ENCODE measurements at regions not wholly inside any gene's neighbourhood (a gene's known extent, or its start where the extent isn't known, plus 50 kb on each side); places are given as distances from the start of the nearest gene placed in this dataset.
"Not testable (repeated sequence)": the region's sequence is repeated elsewhere in the genome, so short reads cannot be mapped to it uniquely, and the experiment has no call there.

DNA sequence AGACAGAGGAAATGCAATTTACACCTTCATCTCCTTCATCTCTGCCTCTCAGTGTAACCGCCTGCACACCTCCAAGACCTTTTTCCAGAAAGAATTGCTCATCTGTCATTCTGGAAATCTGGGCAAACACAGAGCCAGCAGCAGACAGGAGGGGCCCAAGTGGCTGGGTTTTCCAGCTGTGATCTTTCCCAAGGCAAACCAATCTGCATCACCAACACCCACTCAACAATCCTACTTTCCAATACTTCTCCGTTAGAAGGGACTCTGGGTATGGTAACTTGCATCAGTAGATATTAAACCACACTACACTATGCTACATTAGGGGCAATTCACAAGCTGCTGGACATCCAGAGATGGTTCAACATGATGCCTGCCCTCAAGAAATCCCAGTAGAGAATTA lies 781.8 kb upstream of the AUTS2 start:
- H3K4me3 Mint-ChIP-seq = no peak overlapping the region
- no peak for ATAC-seq (ENCODE audit: low read depth)
- no peaks in the 10 kb centered on the region for H3K4me1 Mint-ChIP-seq
- DNase-seq (ENCODE audit: low spot score in 2 of 2) = no peak
- no peaks in the 10 kb centered on the region for H3K27me3 Mint-ChIP-seq
- peaks cover 10% of the 10 kb centered on the region for H3K9me3 Mint-ChIP-seq
- no peak overlapping the region for H3K27ac Mint-ChIP-seq
- H3K36me3 Mint-ChIP-seq = no peaks in the 10 kb centered on the region

DNA sequence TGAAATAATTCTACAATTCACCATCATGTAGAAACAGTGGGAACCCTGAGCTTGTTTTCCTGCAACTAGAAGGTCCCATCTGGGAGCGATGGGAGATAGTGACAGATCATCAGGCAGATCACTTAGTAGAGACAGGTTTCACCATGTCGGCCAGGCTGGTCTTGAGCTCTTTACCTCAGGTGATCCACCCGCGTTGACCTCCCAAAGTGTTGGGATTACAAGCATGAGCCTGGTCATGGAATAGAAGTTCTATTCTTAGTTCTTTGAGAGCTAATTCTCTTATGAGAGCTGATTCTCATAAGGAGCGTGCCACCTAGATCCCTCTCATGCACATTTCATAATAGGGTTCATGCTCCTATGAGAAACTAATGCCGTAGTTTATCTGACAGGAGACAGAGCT lies 778.0 kb upstream of the AUTS2 start:
- no peak overlapping the region for H3K4me3 Mint-ChIP-seq
- H3K36me3 Mint-ChIP-seq = no peaks in the 10 kb centered on the region
- H3K27me3 Mint-ChIP-seq = peaks cover 3% of the 10 kb centered on the region
- DNase-seq (ENCODE audit: low spot score in 2 of 2) (no peak), ATAC-seq (ENCODE audit: low read depth) (no peak)
- no peak overlapping the region for H3K27ac Mint-ChIP-seq
- H3K4me1 Mint-ChIP-seq = no peaks in the 10 kb centered on the region
- peaks cover 12% of the 10 kb centered on the region for H3K9me3 Mint-ChIP-seq

DNA sequence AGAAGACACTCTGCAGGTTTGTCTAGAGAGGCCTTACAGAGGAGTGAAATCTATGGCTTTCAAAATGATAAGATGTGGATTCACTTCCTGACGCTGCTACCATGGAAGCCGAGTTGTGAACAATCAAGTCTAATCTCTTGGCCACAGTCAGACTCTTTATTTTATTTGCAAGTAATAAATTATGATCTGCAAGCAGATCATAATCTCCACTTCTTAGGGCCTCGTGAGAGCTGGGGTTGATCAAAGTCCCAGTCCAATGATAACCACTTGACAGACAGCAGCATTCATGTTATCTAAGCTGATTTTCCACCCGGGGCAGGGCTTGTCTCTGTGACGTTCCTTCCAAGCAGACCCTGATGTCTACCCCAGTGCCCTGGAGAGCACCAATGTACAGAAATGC lies 776.4 kb upstream of the AUTS2 start:
- Mint-ChIP-seq H3K4me1 (no peaks in the 10 kb centered on the region), H3K27me3 (peaks cover 3% of the 10 kb centered on the region), H3K4me3 (no peak overlapping the region), H3K36me3 (no peaks in the 10 kb centered on the region), H3K9me3 (peaks cover 13% of the 10 kb centered on the region), H3K27ac (no peak overlapping the region)
- no peak for ATAC-seq (ENCODE audit: low read depth)
- no peak for DNase-seq (ENCODE audit: low spot score in 2 of 2)

DNA sequence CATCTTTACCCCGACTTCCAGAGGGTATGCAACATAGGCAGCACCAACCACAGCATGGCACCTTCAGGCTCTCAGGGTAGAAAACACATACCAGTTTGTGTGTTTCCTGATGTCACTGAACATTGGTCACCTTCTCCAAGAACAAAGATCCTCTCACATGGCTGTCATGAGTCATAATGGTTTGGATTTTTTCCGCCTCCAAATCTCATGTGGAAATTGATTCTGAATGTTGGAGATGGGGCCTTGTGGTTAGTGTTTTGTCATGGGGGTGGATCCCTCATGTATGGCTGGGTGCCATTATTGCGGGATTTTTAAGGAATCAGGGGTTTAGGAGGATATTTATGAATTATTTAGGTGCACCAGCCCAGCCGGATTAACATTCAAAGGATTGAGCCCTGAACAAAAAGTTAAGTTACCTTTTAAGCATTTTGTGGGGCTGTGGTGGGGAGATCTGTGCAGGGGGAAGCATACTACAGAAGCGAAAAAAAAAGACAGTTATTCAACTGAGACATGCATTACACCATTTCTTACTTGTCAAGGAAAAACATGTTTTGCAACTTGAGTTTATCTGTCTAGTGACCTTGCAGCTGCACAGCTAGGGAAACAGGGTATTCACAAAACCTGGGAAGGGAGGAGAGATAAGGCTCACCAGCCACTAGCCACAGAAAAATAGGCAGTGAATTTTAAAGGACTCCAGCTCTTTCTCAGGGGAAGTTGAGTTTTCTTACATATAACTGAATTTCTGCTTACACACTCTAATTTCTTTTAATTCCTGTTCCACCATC lies 774.1 kb upstream of the AUTS2 start:
- Mint-ChIP-seq H3K9me3 (peaks cover 11% of the 10 kb centered on the region), H3K4me3 (no peak overlapping the region), H3K36me3 (no peaks in the 10 kb centered on the region), H3K4me1 (no peaks in the 10 kb centered on the region), H3K27me3 (peaks cover 5% of the 10 kb centered on the region), H3K27ac (no peak overlapping the region)
- ATAC-seq (ENCODE audit: low read depth) (no peak), DNase-seq (ENCODE audit: low spot score in 2 of 2) (no peak)

DNA sequence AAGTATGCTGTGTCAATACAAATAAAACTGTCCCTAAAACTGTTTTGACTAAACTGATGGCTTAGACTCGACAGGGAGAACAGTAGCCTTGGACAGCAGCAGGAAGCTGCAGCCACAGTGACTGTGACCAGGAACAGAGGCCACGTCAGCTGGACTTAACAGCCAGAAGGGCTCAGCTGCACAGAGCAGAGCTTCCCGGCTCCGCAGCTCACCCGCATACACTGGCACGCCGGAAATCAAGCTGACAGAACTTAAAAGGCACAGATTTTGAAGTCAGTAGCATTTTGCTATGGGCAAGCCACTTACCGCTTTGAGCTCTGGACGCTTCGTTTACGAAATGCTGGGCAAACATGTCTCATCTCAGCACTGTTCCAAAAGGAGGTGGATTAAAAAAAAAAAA lies 769.7 kb upstream of the AUTS2 start:
- Mint-ChIP-seq H3K4me3 (no peak overlapping the region), H3K36me3 (no peaks in the 10 kb centered on the region), H3K27ac (no peak overlapping the region), H3K27me3 (peaks cover 5% of the 10 kb centered on the region), H3K4me1 (no peaks in the 10 kb centered on the region), H3K9me3 (peaks cover 18% of the 10 kb centered on the region)
- ATAC-seq (ENCODE audit: low read depth) = no peak
- no peak for DNase-seq (ENCODE audit: low spot score in 2 of 2)

DNA sequence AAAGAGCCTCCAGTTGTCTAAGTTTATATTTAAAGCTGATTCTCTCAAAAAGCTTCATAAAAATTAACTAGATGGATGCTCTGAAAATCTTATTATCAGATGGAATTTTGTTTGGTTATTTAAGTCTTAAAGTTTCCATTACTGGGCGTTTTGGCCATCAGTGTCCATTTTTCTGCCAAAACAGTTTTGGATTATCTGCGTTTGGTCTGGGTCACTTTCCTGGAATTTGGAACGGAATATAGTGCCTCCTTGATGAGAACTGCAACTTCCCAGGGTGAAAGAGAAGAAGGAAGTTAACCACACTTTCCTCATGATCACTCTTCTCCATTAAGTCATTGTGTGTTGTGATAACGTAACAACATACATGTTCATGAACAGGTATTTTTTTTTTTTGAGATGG lies 764.9 kb upstream of the AUTS2 start:
- ATAC-seq (ENCODE audit: low read depth) (no peak), DNase-seq (ENCODE audit: low spot score in 2 of 2) (no peak)
- H3K4me1 Mint-ChIP-seq = no peaks in the 10 kb centered on the region
- peaks cover 7% of the 10 kb centered on the region for H3K9me3 Mint-ChIP-seq
- H3K36me3 Mint-ChIP-seq = no peaks in the 10 kb centered on the region
- no peak overlapping the region for H3K4me3 Mint-ChIP-seq
- no peaks in the 10 kb centered on the region for H3K27me3 Mint-ChIP-seq
- no peak overlapping the region for H3K27ac Mint-ChIP-seq

DNA sequence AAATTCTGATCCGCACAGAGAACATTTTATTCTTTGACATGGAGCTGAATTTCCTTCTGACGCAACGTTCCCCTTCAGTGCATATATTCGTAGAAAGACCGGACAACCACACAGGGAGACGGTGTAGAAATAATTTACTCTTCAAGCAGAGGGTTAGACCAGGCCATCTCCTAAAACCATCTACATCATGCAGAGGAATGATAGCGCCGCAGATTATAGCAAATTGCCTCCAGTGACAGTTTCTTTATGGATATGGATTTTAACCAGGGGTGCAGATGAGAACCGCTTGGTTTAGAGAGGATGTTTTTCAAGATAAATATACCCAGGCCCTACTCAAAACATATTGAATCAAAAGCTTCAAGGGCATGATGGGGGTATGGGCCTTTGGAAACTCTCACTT lies 759.3 kb upstream of the AUTS2 start:
- H3K4me1 Mint-ChIP-seq = no peaks in the 10 kb centered on the region
- DNase-seq (ENCODE audit: low spot score in 2 of 2) (no peak), ATAC-seq (ENCODE audit: low read depth) (no peak)
- no peaks in the 10 kb centered on the region for H3K9me3 Mint-ChIP-seq
- H3K4me3 Mint-ChIP-seq = no peak overlapping the region
- H3K27me3 Mint-ChIP-seq = no peaks in the 10 kb centered on the region
- H3K27ac Mint-ChIP-seq = no peak overlapping the region
- no peaks in the 10 kb centered on the region for H3K36me3 Mint-ChIP-seq

DNA sequence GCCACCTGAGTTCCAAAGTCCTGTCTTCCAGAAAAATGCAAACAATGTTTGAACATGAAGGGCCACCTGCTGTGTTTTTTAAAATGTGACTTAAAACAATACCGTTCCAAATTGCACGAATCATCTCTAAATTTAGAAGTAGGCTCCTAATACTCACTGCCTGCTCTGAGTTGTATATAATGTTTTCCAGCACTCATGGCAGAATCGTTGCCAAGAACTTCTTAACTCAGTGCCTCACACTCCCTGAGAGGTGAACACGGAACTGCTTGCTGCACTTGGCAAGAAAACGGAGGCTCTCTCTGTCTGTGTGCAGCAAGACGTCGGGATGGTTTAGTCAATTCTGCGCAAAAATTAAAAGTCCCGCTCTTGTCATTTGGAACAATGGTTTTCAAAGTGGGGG lies 757.3 kb upstream of the AUTS2 start:
- H3K9me3 Mint-ChIP-seq = peaks cover 2% of the 10 kb centered on the region
- no peak overlapping the region for H3K27ac Mint-ChIP-seq
- ATAC-seq (ENCODE audit: low read depth) = no peak
- no peaks in the 10 kb centered on the region for H3K27me3 Mint-ChIP-seq
- no peak for DNase-seq (ENCODE audit: low spot score in 2 of 2)
- no peaks in the 10 kb centered on the region for H3K4me1 Mint-ChIP-seq
- H3K4me3 Mint-ChIP-seq = no peak overlapping the region
- H3K36me3 Mint-ChIP-seq = no peaks in the 10 kb centered on the region

DNA sequence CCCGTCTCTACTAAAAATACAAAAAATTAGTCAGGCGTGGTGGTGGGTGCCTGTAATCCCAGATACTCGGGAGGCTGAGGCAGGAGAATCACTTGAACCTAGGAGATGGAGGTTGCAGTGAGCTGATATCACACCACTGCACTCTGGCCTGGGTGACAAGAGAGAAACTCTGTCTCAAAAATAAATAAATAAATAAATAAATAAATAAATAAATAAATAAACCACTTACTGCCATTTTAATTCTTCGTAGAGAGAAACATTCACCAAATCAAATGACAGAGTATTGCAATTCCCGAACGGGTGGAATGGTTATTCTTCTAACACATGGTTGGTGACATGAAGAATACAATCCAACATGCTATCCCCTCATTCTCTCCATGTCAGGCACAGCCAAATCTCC lies 754.3 kb upstream of the AUTS2 start:
- not testable (repeated sequence) for H3K4me3 Mint-ChIP-seq; H3K36me3 Mint-ChIP-seq; H3K27ac Mint-ChIP-seq; DNase-seq (ENCODE audit: low spot score in 2 of 2); ATAC-seq (ENCODE audit: low read depth); H3K4me1 Mint-ChIP-seq; H3K27me3 Mint-ChIP-seq; H3K9me3 Mint-ChIP-seq

DNA sequence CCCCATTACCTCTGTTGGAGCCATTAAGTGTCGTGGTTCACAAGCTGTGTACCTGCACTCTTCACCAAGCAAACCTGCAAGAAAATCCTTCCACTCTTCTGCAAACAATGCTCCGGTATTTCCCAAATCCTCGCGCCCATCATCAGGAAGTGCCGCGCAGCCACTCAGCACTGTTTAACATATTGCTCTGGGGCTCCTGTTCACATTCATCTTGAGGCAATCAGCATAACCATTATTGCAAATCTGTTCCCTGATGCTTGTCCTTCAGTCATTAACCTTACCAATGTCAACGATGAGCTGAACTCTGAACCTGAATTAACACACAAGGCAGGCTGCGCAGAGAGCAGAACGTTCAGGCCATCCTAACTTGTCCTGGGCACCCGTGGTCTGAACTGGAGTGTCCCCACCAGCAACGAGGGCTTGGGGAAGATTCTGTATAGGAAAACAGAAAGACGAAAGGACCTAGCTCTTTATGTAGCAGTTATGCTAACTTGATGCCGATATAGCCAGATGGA lies 751.4 kb upstream of the AUTS2 start:
- Mint-ChIP-seq H3K4me1 (no peaks in the 10 kb centered on the region), H3K27ac (no peak overlapping the region), H3K27me3 (no peaks in the 10 kb centered on the region), H3K36me3 (no peaks in the 10 kb centered on the region), H3K4me3 (no peak overlapping the region), H3K9me3 (peaks cover 4% of the 10 kb centered on the region)
- DNase-seq (ENCODE audit: low spot score in 2 of 2) (no peak), ATAC-seq (ENCODE audit: low read depth) (no peak)

DNA sequence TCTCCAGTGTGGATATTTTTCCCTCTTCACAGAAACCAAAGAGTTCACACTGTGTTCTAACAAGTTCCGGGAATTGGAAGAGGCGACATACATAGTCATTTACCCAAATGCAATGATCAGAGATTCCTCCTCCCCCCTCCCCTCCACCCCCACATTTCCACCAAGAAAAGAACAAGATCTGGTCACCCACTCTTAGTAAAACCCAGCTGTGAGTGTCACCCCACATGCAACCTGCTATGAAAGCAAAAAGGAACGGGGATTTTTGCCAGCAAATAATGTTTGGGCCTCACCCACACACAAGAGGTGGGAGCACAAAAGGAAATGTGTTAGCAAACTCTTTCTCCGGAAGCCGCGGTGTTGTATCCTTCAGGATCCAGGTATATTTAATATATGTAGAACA lies 745.0 kb upstream of the AUTS2 start:
- no peaks in the 10 kb centered on the region for H3K36me3 Mint-ChIP-seq
- H3K4me1 Mint-ChIP-seq = no peaks in the 10 kb centered on the region
- H3K27ac Mint-ChIP-seq = no peak overlapping the region
- peaks cover 2% of the 10 kb centered on the region for H3K9me3 Mint-ChIP-seq
- ATAC-seq (ENCODE audit: low read depth) = no peak
- no peak overlapping the region for H3K4me3 Mint-ChIP-seq
- no peak for DNase-seq (ENCODE audit: low spot score in 2 of 2)
- peaks cover 2% of the 10 kb centered on the region for H3K27me3 Mint-ChIP-seq

DNA sequence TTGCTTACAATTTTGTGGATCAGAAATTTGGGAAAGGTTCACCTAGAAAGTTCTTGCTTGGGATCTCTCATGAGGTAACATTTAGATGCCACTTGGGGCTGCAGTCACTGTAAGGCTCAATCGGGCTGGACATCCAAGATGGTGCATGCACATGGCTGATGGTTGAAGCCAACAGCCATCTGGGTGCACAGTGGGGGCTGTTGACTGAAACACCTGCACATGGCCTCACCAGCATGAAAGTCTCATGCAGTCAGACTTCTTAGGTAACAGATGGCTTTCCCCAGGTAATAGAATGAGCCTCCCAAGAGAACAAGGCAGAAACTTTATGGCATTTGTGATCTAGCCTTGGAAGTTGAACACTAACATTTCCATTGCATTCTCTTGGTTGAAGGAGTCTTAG lies 740.7 kb upstream of the AUTS2 start:
- peaks cover 2% of the 10 kb centered on the region for H3K27me3 Mint-ChIP-seq
- no peaks in the 10 kb centered on the region for H3K36me3 Mint-ChIP-seq
- ATAC-seq (ENCODE audit: low read depth) = no peak
- no peak overlapping the region for H3K27ac Mint-ChIP-seq
- H3K4me1 Mint-ChIP-seq = no peaks in the 10 kb centered on the region
- no peak for DNase-seq (ENCODE audit: low spot score in 2 of 2)
- no peak overlapping the region for H3K4me3 Mint-ChIP-seq
- no peaks in the 10 kb centered on the region for H3K9me3 Mint-ChIP-seq

DNA sequence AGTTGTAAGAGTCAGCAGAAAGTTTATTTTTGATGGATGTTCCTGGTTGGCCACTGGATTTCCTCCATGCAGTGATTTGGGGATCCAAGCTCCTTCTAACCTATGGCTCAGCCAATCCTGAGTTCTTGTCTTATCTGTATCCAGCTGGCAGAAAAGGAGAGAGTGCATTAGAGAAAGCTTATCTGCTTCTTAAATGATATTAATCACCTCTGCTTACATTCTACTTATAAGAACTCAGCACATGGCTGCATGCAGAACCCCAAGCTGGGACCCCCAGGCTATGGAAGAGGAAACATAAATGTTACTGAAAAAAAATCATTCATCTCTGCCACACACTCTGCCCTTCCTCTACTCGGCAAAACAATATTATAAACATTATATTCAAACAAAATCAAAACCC lies 739.8 kb upstream of the AUTS2 start:
- Mint-ChIP-seq H3K4me3 (no peak overlapping the region), H3K27ac (no peak overlapping the region), H3K36me3 (no peaks in the 10 kb centered on the region), H3K4me1 (no peaks in the 10 kb centered on the region), H3K27me3 (peaks cover 2% of the 10 kb centered on the region), H3K9me3 (no peaks in the 10 kb centered on the region)
- ATAC-seq (ENCODE audit: low read depth) = no peak
- DNase-seq (ENCODE audit: low spot score in 2 of 2) = no peak

DNA sequence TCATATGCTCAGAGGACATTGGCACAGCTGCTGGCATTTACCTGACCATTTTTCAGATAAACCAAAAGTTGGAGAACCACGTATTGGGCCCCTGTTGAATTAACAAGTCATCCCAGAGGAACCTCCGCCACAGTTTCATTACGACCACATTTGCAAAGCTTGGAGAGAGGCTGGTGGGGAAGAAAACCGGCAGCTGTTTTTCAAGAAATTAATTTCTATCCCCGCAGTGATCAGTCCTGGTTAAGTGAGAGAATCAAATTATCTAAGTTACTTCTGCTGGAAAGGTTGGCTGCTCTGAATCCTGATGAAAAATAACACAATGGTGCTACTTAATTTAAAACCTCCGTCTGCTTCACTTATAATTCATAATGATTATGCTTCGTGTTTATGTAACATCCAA lies 737.1 kb upstream of the AUTS2 start:
- DNase-seq (ENCODE audit: low spot score in 2 of 2) (no peak), ATAC-seq (ENCODE audit: low read depth) (no peak)
- Mint-ChIP-seq H3K27me3 (no peaks in the 10 kb centered on the region), H3K36me3 (no peaks in the 10 kb centered on the region), H3K27ac (no peak overlapping the region), H3K4me3 (no peak overlapping the region), H3K9me3 (no peaks in the 10 kb centered on the region), H3K4me1 (no peaks in the 10 kb centered on the region)

DNA sequence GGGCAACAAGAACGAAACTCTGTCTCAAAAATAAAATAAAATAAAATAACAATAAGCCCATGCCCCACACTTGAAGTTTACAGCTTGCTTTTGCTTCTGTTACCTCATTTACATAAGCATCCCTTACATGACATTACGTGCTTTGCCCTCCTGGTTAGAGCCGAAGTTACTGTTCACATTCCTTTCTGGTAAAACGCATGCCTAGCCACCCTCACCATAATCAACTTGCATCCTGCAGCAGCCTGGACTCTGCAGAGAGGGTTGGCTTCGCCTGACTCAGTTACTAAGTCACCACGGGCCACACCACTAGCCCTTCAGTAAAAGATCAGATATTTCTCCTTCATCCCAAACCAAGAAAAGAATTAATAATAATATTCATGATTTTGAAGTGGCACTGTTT lies 736.0 kb upstream of the AUTS2 start:
- Mint-ChIP-seq H3K36me3 (no peaks in the 10 kb centered on the region), H3K4me1 (no peaks in the 10 kb centered on the region), H3K27ac (no peak overlapping the region), H3K9me3 (no peaks in the 10 kb centered on the region), H3K27me3 (no peaks in the 10 kb centered on the region), H3K4me3 (no peak overlapping the region)
- ATAC-seq (ENCODE audit: low read depth) = no peak
- no peak for DNase-seq (ENCODE audit: low spot score in 2 of 2)

Data from memory B cell (primary cell).